HEK293T (cell line): ENCODE measurements at regions not wholly inside any gene's neighbourhood (a gene's known extent, or its start where the extent isn't known, plus 50 kb on each side); places are given as distances from the start of the nearest gene placed in this dataset.

Experiments
- BHLHE40 ChIP-seq: fragments of 450-650 bp; IDR thresholded peaks from 2 replicates; pipeline ENCODE4 v1.6.1; 2016; ENCODE audit warnings: mild to moderate bottlenecking, moderate library complexity, borderline replicate concordance
- ELF4 ChIP-seq: fragments of 450-650 bp; IDR thresholded peaks from 2 replicates; pipeline ENCODE4 v1.6.1; 2017; ENCODE audit warnings: antibody characterized with exemption
- FOXK2 ChIP-seq: fragments of 450-650 bp; IDR thresholded peaks from 2 replicates; pipeline ENCODE4 v1.6.1; 2016; ENCODE audit warnings: mild to moderate bottlenecking
- SP1 ChIP-seq: fragments of 450-650 bp; IDR thresholded peaks from 2 replicates; pipeline ENCODE4 v1.6.1; 2017

DNA sequence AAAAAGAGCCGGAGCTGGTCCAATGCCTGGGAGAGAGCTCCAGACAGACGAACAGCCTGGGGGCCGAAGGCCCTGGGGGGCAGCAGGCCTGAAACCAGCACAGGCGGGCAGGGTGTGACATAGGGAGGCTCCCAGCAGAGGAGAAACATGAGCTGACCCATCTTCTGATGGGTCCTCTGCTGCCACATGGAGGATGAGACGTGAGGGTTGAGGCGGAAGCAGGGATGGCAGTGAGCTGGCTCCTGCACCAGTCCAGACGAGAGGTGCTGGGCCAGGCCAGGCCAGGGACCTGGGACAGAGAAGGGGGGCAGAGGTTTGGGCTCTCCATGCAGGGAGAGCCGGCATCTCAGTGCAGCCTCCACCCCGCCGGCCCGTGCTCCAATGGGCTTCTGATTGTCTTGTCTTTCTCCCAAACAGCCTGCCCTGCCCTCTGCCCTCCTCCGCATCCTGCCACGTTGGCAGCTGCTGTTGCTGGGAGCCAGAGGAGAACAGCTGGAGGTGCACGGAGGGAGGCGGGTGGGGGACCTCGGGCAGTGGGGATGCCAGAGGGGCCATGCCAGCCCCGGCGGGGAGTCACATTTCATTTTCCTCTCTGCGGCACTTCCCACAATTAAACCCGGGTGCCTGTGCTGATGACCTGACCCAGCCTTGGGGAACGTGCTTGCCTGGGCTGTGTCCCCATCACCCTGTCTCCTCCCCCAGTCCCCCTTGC is 139.1 kb upstream of the GSE1 start:
- TF ChIP-seq ELF4 = no peak
- TF ChIP-seq SP1 = no peak
- TF ChIP-seq FOXK2 = no peak
- no peak for TF ChIP-seq BHLHE40
